Suppressor macrophage treated with lipopolysaccharide for 1 hour (primary cell): ENCODE measurements at regions not wholly inside any gene's neighbourhood (a gene's known extent, or its start where the extent isn't known, plus 50 kb on each side); places are given as distances from the start of the nearest gene placed in this dataset.
"Not testable (repeated sequence)": the region's sequence is repeated elsewhere in the genome, so short reads cannot be mapped to it uniquely, and the experiment has no call there.

Experiments
- DNase-seq, 3 donors: peaks; one replicate each; pipeline ENCODE4 v3.0.0-alpha.2; 2020 to 2022

DNA sequence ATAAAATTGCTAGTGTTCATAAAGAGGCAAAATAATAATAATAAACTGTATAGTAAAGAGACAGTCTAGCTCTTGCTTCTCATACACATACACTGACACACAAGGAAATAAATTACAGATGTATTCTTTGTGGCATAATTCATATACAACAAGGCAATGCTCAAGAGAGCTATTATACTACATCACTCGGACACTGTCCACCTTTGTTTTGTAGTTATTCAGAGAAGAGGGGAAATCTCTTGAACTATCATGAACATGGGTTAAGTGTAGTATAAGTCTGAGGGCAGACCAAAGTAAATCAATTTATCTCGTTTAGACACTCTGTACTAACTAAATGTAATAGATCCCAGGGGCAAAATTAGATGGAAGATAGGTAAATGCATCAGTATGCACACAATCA lies 72.7 kb upstream of the PHIP start:
- DNase-seq, result no peak

DNA sequence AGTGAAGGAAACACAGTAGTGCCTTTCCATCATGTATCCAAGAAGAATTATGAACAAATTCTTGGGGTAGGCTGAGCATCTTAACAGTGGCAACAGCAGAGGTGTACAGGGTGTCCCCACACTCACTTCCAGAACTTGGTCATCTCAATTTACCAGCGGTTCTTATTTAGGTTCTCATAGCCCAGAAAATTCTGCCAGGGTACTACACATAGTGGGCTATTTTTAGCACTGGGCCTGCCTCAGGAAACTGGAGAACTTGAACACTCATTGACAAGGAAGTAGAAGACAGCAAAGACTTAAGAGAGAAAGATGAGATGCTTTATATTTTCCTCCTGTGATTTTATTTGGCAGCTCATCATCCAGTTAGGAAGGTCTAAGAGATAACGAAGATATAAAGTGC lies 71.8 kb upstream of the PHIP start:
- no peak for DNase-seq

DNA sequence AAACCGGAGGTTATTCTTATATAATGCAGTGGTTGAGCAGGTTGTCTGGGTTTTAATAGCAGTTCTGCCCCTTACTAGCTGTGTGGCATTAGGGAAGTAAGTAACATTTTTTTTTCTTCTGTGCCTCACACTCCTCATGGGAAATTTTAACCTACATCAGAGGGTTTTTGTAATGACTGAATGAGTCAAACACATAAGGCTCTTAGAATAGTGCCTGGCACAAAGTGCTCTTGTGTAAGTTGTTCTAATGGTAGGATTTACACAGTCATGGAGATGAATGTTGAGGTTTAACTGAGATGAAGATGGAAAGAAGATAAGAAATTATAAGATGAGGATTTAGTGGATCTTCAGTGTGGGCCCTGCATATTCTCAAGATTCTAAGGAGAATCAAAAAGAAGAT lies 68.4 kb upstream of the PHIP start:
- peak; percentile 17 to 51 (median 27) for DNase-seq

DNA sequence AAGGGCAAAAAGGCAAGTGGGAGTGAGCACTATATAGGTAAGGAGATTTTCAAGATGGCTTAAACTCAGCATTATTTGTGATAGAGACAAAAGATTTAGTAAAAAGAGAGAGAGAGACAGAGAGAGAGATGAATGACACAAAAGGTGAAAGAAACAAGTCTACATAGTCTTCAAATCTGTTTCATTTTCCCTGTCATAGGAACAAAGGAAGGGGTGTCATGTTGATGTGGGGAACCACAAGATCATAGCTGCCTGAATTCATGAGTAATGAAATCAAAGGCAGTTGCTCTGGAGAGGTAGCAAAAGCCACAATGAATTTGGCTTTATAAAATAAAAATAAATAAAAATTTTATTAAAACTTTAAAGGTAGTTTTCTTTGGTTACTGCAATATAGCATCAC lies 67.2 kb upstream of the PHIP start:
- no peak for DNase-seq

DNA sequence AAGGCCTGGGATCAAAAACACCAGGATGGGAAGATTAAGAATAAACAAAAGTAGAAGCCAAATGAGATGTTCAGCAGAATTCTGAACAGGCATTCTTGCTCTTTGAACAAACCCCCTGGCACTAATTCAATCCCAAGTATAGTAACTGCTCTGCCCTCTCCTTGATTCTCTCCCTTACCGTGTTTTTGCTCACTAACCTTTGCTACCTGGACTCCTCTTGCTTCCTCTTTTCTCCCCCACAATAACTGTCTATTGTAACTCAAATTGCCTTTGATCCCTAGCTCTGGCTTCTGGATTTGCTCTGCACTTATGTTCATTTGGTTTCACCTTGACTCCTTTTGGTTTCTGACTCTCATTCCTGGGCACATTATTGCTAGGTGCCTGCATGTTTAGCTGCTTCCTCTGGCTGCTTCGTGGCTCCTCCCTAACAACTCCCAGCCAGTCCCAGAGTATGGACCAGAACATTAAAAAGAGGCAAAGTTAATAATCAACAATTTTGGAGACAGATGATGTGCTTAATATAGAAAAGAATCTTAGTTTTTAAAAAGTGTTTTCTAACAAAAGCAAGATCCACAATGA lies 65.4 kb upstream of the PHIP start:
- no peak for DNase-seq

DNA sequence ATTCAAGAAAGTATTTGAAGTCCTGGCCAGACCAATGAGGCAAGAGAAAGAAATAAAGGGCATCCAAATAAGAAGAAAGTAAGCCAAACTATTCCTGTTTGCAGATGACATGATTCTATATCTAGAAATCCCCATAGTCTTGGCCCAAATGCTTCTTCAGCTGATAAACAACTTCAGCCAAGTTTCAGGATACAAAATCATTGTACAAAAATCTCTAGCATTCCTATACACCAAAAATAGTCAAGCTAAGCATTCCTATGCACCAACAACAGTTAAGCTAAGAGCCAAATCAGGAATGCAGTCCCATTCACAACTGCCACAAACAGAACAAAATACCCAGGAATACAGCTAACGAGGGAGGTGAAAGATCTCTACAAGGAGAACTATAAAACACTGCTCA lies 60.1 kb upstream of the PHIP start:
- no peak for DNase-seq

DNA sequence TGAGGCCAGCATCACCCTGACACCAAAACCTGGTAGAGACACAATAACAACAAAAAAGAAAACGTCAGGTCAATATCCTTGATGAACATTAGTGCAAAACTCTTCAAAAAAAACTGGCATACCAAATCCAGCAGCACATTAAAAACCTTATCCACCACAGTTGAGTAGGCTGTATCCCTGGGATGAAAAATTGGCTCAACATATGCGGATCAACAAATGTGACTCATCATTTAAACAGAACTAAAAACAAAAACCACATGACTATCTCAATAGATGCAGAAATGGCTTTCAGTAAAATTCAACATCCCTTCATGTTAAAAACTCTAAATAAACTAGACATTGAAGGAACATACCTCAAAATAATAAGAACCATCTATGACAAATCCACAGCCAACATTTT lies 59.6 kb upstream of the PHIP start:
- no peak for DNase-seq

DNA sequence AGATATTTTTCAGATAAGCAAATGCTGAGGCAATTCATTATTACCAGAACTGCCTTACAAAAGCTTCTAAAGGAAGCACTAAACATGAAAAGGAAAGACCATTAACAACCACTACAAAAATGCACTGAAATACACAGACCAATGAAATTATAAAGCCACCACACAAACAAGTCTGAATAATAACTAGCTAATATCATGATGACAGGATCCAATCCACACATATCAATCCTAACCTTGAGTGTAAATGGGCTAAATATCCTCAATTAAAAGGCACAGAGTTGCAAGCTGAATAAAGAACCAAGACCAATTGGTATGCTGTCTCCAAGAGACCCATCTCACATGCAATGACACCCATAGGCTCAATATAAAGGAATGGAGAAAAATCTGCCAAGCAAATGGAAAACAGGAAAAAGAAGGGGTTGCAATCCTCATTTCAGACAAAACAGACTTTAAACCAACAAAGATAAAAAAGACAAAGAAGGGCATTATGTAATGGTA lies 58.0 kb upstream of the PHIP start:
- no peak for DNase-seq

DNA sequence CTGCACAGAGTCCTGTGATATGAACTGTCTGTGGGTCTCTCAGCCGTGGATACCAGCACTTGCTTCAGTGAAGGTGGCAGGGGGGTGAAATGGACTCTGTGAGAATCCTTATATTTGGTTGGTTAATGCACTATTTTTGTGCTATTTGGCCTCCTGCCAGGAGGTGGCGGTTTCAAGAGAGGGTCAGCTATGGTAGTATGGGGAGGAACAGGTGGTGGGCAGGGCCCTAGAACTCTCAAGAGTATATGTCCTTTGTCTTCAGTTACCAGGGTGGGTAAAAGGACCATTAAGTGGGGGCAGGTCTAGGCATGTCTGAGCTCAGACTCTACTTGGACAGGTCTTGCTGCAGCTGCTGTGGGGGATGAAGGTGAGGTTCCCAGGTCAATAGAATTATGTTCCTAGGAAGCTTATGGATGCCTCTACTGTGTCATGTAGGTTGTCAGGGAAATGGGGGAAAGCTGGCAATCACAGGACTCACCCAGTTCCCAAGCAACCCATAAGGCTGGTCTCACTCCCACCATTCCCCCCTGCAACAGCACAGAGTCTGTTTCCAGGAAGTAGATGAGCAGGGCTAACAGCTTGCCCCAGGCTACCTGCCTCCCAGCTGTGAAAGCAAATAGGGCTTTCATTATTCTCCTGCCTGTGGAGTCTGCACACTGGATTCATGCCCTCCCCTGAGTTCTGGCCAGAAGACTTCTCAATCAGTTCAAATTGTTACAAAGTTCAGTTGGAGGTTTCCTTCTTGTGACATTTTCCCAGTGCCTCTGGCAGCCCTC lies 56.8 kb upstream of the PHIP start:
- DNase-seq, result no peak

DNA sequence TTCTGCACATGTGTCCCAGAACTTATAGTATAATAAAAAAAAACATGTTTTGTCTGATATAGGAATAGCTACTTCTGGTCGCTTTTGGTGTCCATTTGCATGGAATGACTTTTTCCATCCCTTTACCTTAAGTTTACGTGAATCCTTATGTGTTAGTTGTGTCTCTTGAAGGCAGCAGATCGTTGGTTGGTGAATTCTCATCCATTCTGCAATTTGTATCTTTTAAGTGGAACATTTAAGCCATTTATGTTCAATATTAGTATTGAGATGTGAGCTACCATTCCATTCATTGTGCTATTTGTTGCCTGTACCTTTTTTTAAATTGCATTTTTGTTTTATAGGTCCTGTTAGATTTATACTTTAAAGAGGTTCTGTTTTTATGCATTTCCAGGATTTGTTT lies 55.1 kb upstream of the PHIP start:
- no peak for DNase-seq

DNA sequence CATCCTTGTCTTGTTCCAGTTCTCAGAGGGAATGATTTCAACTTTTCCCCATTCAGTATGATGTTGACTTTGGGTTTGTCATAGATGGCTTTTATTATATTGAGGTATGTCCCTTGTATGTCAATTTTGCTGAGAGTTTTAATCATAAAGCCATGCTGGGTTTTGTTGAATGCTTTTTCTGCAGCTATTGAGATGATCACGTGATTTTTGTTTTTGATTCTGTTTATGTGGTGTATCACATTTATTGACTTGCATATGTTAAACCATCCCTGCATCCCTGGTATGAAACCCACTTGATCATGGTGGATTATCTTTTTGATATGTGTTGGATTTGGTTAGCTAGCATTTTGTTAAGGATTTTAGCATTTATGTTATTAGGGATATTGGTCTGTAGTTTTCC lies 53.2 kb upstream of the PHIP start:
- not testable (repeated sequence) for DNase-seq
